ENCODE measurements at regions not wholly inside any gene's neighbourhood (a gene's known extent, or its start where the extent isn't known, plus 50 kb on each side); places are given as distances from the start of the nearest gene placed in this dataset.
A peak's percentile ranks its signal among the peaks of the same experiment; 100 is the strongest.

GRCh38 chr20:61052195-61052750 lies 199.8 kb upstream of the CDH4 start:
- peaks cover 21% of the 10 kb centered on the region for H3K9me3 Mint-ChIP-seq
- H3K27me3 Mint-ChIP-seq (ENCODE audit: insufficient read depth): peaks cover 60% of the 10 kb centered on the region

GRCh38 chr20:61052776-61053442 lies 199.2 kb upstream of the CDH4 start:
- H3K27me3 Mint-ChIP-seq (ENCODE audit: insufficient read depth): peaks cover 66% of the 10 kb centered on the region
- H3K27ac ChIP-seq (ENCODE audit: low read depth, low read length): no peak overlapping the region
- 90 to 95% methylated on average over 6 to 13 of the region's 13 CpGs for WGBS, 2 experiments (ENCODE audit: insufficient coverage in 1 of 2, insufficient read length in 1 of 2)
- no peak overlapping the region for H3K27ac Mint-ChIP-seq
- H3K4me1 Mint-ChIP-seq: no peaks in the 10 kb centered on the region
- H3K36me3 ChIP-seq (ENCODE audit: control insufficient read depth, insufficient read depth, low read length): no peaks in the 10 kb centered on the region
- no peak for DNase-seq
- H3K36me3 Mint-ChIP-seq (ENCODE audit: low read depth): no peaks in the 10 kb centered on the region
- peaks cover 33% of the 10 kb centered on the region for H3K9me3 ChIP-seq (ENCODE audit: control insufficient read depth, low read length)
- H3K9ac ChIP-seq (ENCODE audit: extremely low read depth, low read length, poor library complexity, severe bottlenecking): no peak overlapping the region
- no peaks in the 10 kb centered on the region for H3K4me1 ChIP-seq (ENCODE audit: control insufficient read depth, insufficient read depth, low read length)
- no peak for TF ChIP-seq CTCF (conservative IDR thresholded peaks at IDR 0.05)
- H3K4me3 ChIP-seq (ENCODE audit: low read length): peak overlapping the region; percentile 37
- H3K9me3 Mint-ChIP-seq: peaks cover 21% of the 10 kb centered on the region
- H3K27me3 ChIP-seq (ENCODE audit: control insufficient read depth, insufficient read depth, low read length, poor library complexity, severe bottlenecking): peaks cover 17% of the 10 kb centered on the region
- H3K4me3 Mint-ChIP-seq: no peak overlapping the region

More at GRCh38 chr20:61052195-61052750, 199.8 kb upstream of the CDH4 start:
- Histone ChIP-seq H3K4me1 (ENCODE audit: control insufficient read depth, insufficient read depth, low read length) (no peaks in the 10 kb centered on the region), H3K4me3 (ENCODE audit: low read length) (peak overlapping the region; percentile 37), H3K27me3 (ENCODE audit: control insufficient read depth, insufficient read depth, low read length, poor library complexity, severe bottlenecking) (peaks cover 17% of the 10 kb centered on the region), H3K9me3 (ENCODE audit: control insufficient read depth, low read length) (peaks cover 33% of the 10 kb centered on the region), H3K27ac (ENCODE audit: low read depth, low read length) (no peak overlapping the region), H3K9ac (ENCODE audit: extremely low read depth, low read length, poor library complexity, severe bottlenecking) (no peak overlapping the region), H3K36me3 (ENCODE audit: control insufficient read depth, insufficient read depth, low read length) (no peaks in the 10 kb centered on the region)
- H3K36me3 Mint-ChIP-seq (ENCODE audit: low read depth): no peaks in the 10 kb centered on the region
- TF ChIP-seq CTCF (conservative IDR thresholded peaks at IDR 0.05): no peak
- H3K27ac Mint-ChIP-seq: no peak overlapping the region
- H3K4me3 Mint-ChIP-seq: no peak overlapping the region
- no peaks in the 10 kb centered on the region for H3K4me1 Mint-ChIP-seq
- 77 to 85% methylated on average over 12 to 16 of the region's 16 CpGs for WGBS, 2 experiments (ENCODE audit: insufficient coverage in 1 of 2, insufficient read length in 1 of 2)
- no peak for DNase-seq

- Mint-ChIP-seq H3K9me3 (peaks cover 20% of the 10 kb centered on the region), H3K36me3 (ENCODE audit: low read depth) (no peaks in the 10 kb centered on the region), H3K27ac (no peak overlapping the region), H3K27me3 (ENCODE audit: insufficient read depth) (peaks cover 70% of the 10 kb centered on the region), H3K4me1 (no peaks in the 10 kb centered on the region), H3K4me3 (no peak overlapping the region)
- H3K27me3 ChIP-seq (ENCODE audit: control insufficient read depth, insufficient read depth, low read length, poor library complexity, severe bottlenecking): peaks cover 17% of the 10 kb centered on the region
- H3K36me3 ChIP-seq (ENCODE audit: control insufficient read depth, insufficient read depth, low read length): no peaks in the 10 kb centered on the region
- H3K27ac ChIP-seq (ENCODE audit: low read depth, low read length): no peak overlapping the region
- H3K9ac ChIP-seq (ENCODE audit: extremely low read depth, low read length, poor library complexity, severe bottlenecking): no peak overlapping the region
- peaks cover 33% of the 10 kb centered on the region for H3K9me3 ChIP-seq (ENCODE audit: control insufficient read depth, low read length)
- H3K4me1 ChIP-seq (ENCODE audit: control insufficient read depth, insufficient read depth, low read length): no peaks in the 10 kb centered on the region
- no peak for TF ChIP-seq CTCF (conservative IDR thresholded peaks at IDR 0.05)
- no peak overlapping the region for H3K4me3 ChIP-seq (ENCODE audit: low read length)
- DNase-seq: no peak
- 79 to 93% methylated on average over 2 to 4 of the region's 4 CpGs for WGBS, 2 experiments (ENCODE audit: insufficient coverage in 1 of 2, insufficient read length in 1 of 2)
Measured at GRCh38 chr20:61053487-61053886, 198.6 kb upstream of the CDH4 start.

All from endodermal cell (in vitro differentiated cells).